Mucosa of rectum (tissue), 2 donors: ENCODE measurements at regions not wholly inside any gene's neighbourhood (a gene's known extent, or its start where the extent isn't known, plus 50 kb on each side); places are given as distances from the start of the nearest gene placed in this dataset.
"Not testable (repeated sequence)": the region's sequence is repeated elsewhere in the genome, so short reads cannot be mapped to it uniquely, and the experiment has no call there.

Experiments used
- H3K27ac ChIP-seq, 2 donors: one replicate each; pipeline ENCODE4 v1.7.0; 2013; ENCODE audit warnings: inconsistent platforms in 2 of 2, low read depth in 2 of 2, low read length in 2 of 2
- H3K27me3 ChIP-seq, 2 donors: one replicate each; pipeline ENCODE4 v1.7.0; 2013; ENCODE audit warnings: low read length in 2 of 2; ENCODE audit not compliant: control insufficient read depth in 2 of 2, insufficient read depth in 2 of 2
- H3K36me3 ChIP-seq, 2 donors: one replicate each; pipeline ENCODE4 v1.7.0; 2013; ENCODE audit warnings: low read length in 2 of 2; ENCODE audit not compliant: control insufficient read depth in 2 of 2, insufficient read depth in 2 of 2
- H3K4me1 ChIP-seq, 2 donors: one replicate each; pipeline ENCODE4 v1.7.0; 2013; ENCODE audit warnings: low read length in 2 of 2, mild to moderate bottlenecking in 1 of 2; ENCODE audit not compliant: control insufficient read depth in 2 of 2, insufficient read depth in 2 of 2
- H3K4me3 ChIP-seq, 2 donors: one replicate each; pipeline ENCODE4 v1.7.0; 2013; ENCODE audit warnings: low read length in 2 of 2
- H3K9ac ChIP-seq, 2 donors: one replicate each; pipeline ENCODE4 v1.7.0; 2013; ENCODE audit warnings: low read length in 2 of 2, low read depth in 1 of 2, mild to moderate bottlenecking in 1 of 2
- H3K9me3 ChIP-seq, 2 donors: one replicate each; pipeline ENCODE4 v1.7.0; 2013; ENCODE audit warnings: low read length in 2 of 2; ENCODE audit not compliant: control insufficient read depth in 2 of 2
- donor health status: healthy.
- donor health status: Normal muscosa, but diverticular disease.

GRCh38 chr13:111064661-111065060 is 50.4 kb upstream of the ARHGEF7 start:
- Histone ChIP-seq H3K27ac (no peak overlapping the region), H3K4me1 (no peaks in the 10 kb centered on the region), H3K36me3 (no peaks in the 10 kb centered on the region), H3K9me3 (no peaks in the 10 kb centered on the region), H3K27me3 (peaks cover 11% of the 10 kb centered on the region in 2 donors), H3K9ac (no peak overlapping the region), H3K4me3 (no peak overlapping the region)

DNA sequence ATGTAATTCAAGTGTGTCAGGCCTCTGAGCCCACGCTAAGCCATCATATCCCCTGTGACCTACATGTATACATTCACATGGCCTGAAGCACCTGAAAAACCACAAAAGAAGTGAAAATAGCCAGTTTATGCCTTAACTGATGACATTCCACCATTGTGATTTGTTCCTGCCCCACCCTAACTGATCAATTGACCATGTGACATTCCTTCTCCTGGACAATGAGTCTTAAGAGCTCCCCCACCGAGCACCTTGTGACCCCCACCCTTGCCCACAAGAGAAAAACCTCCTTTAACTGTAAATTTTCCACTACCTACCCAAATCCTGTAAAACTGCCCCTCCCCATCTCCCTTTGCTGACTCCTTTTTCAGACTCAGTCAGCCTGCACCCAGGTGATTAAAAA is 52.1 kb upstream of the ARHGEF7 start:
- Histone ChIP-seq H3K27ac (no peak overlapping the region), H3K4me1 (no peaks in the 10 kb centered on the region), H3K36me3 (no peaks in the 10 kb centered on the region), H3K4me3 (no peak overlapping the region), H3K9ac (no peak overlapping the region), H3K27me3 (peaks cover 8 to 11% of the 10 kb centered on the region in 2 donors), H3K9me3 (no peaks in the 10 kb centered on the region)

GRCh38 chr13:111062305-111062704 is 52.8 kb upstream of the ARHGEF7 start:
- H3K27me3 ChIP-seq = peaks cover 8 to 11% of the 10 kb centered on the region in 2 donors
- no peak overlapping the region for H3K9ac ChIP-seq
- H3K36me3 ChIP-seq = no peaks in the 10 kb centered on the region
- H3K4me3 ChIP-seq = no peak overlapping the region
- H3K4me1 ChIP-seq = no peaks in the 10 kb centered on the region
- H3K27ac ChIP-seq = no peak overlapping the region
- no peaks in the 10 kb centered on the region for H3K9me3 ChIP-seq

GRCh38 chr13:111061358-111062045 is 53.6 kb upstream of the ARHGEF7 start:
- no peaks in the 10 kb centered on the region for H3K36me3 ChIP-seq
- no peak overlapping the region for H3K9ac ChIP-seq
- H3K27ac ChIP-seq = no peak overlapping the region
- peaks cover 7 to 8% of the 10 kb centered on the region in 2 donors for H3K27me3 ChIP-seq
- no peaks in the 10 kb centered on the region for H3K4me1 ChIP-seq
- no peak overlapping the region for H3K4me3 ChIP-seq
- no peaks in the 10 kb centered on the region for H3K9me3 ChIP-seq

- Histone ChIP-seq H3K27ac (no peak overlapping the region), H3K4me3 (no peak overlapping the region), H3K9ac (no peak overlapping the region), H3K27me3 (peaks cover 0 to under 1% of the 10 kb centered on the region in 2 donors), H3K9me3 (no peaks in the 10 kb centered on the region), H3K36me3 (no peaks in the 10 kb centered on the region), H3K4me1 (no peaks in the 10 kb centered on the region)
These were observed 54.7 kb upstream of the ARHGEF7 start for GRCh38 chr13:111060237-111060919.

GRCh38 chr13:111058796-111059506 is 56.2 kb upstream of the ARHGEF7 start:
- Histone ChIP-seq H3K27ac (no peak overlapping the region), H3K9ac (no peak overlapping the region)

GRCh38 chr13:111058339-111058738 is 56.8 kb upstream of the ARHGEF7 start:
- not testable (repeated sequence) for H3K4me1 ChIP-seq, H3K27ac ChIP-seq, H3K9ac ChIP-seq

More at GRCh38 chr13:111058796-111059506, 56.2 kb upstream of the ARHGEF7 start:
- Histone ChIP-seq H3K9me3 (no peaks in the 10 kb centered on the region), H3K4me1 (no peaks in the 10 kb centered on the region), H3K4me3 (no peak overlapping the region), H3K36me3 (no peaks in the 10 kb centered on the region), H3K27me3 (no peaks in the 10 kb centered on the region)

DNA sequence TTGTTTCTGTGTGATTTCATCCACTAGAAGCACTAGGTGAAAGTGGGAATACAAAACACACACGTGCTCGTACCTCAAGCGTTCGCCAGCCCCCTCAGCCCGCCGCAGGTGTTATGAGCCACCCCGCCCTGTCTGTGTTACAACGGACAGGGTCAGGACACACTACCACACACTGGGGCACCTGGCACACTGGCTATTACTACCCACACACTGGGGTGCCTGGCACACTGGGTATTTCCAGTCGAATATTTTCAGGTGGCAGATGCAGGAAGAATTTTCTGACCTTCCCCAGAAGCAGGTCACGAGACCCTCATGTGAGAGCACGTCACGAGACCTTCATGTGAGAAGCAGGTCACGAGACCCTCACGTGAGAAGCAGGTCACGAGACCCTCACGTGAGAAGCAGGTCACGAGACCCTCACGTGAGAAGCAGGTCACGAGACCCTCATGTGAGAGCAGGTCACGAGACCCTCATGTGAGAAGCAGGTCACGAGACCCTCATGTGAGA is 63.3 kb upstream of the ARHGEF7 start:
- not testable (repeated sequence) for H3K9ac ChIP-seq, H3K4me3 ChIP-seq, H3K4me1 ChIP-seq, H3K36me3 ChIP-seq, H3K27ac ChIP-seq, H3K9me3 ChIP-seq, H3K27me3 ChIP-seq

More at GRCh38 chr13:111058339-111058738, 56.8 kb upstream of the ARHGEF7 start:
- not testable (repeated sequence) for H3K27me3 ChIP-seq, H3K9me3 ChIP-seq, H3K4me3 ChIP-seq, H3K36me3 ChIP-seq

- Histone ChIP-seq H3K36me3 (no peaks in the 10 kb centered on the region), H3K4me1 (no peaks in the 10 kb centered on the region), H3K9ac (no peak overlapping the region), H3K9me3 (no peaks in the 10 kb centered on the region), H3K27ac (no peak overlapping the region), H3K4me3 (no peak overlapping the region), H3K27me3 (no peaks in the 10 kb centered on the region)
These were observed 63.9 kb upstream of the ARHGEF7 start for GRCh38 chr13:111051041-111051725.

GRCh38 chr13:111050539-111050879 is 64.6 kb upstream of the ARHGEF7 start:
- no peak overlapping the region for H3K27ac ChIP-seq
- no peaks in the 10 kb centered on the region for H3K4me1 ChIP-seq
- H3K4me3 ChIP-seq = no peak overlapping the region
- no peaks in the 10 kb centered on the region for H3K9me3 ChIP-seq
- no peak overlapping the region for H3K9ac ChIP-seq
- H3K27me3 ChIP-seq = no peaks in the 10 kb centered on the region
- H3K36me3 ChIP-seq = no peaks in the 10 kb centered on the region
